Activated T-helper 1 cell treated with anti-CD3 and anti-CD28 coated beads, Interleukin-12 subunit alpha, Interleukin-12 subunit beta, Interleukin-2, Interleukin-4 antibody, amounts not matched to agents 30 ng/mL and 10 ng/mL and 1 ng/mL, durations not matched to agents 14 hours and 24 hours and 36 hours (primary cell): ENCODE measurements at regions not wholly inside any gene's neighbourhood (a gene's known extent, or its start where the extent isn't known, plus 50 kb on each side); places are given as distances from the start of the nearest gene placed in this dataset.

Source experiments
- DNase-seq: peaks from one replicate; pipeline ENCODE4 v3.0.0; 2021; ENCODE audit warnings: low spot score
- H3K27ac Mint-ChIP-seq: one replicate; pipeline ENCODE4 v1.8.0; 2021; ENCODE audit warnings: mild to moderate bottlenecking, mixed read lengths
- H3K27me3 Mint-ChIP-seq: one replicate; pipeline ENCODE4 v1.8.0; 2022; ENCODE audit warnings: mild to moderate bottlenecking, moderate library complexity, mixed read lengths; ENCODE audit not compliant: insufficient read depth
- H3K36me3 Mint-ChIP-seq: one replicate; pipeline ENCODE4 v1.8.0; 2021; ENCODE audit warnings: low read depth, mixed read lengths
- H3K4me1 Mint-ChIP-seq: one replicate; pipeline ENCODE4 v1.8.0; 2021; ENCODE audit warnings: low read depth, mixed read lengths
- H3K4me3 Mint-ChIP-seq: one replicate; pipeline ENCODE4 v1.8.0; 2021; ENCODE audit warnings: mild to moderate bottlenecking, moderate library complexity, mixed read lengths
- H3K9me3 Mint-ChIP-seq: one replicate; pipeline ENCODE4 v1.8.0; 2021; ENCODE audit warnings: mixed read lengths
- intact Hi-C: fragments of 100-400 bp; cut with micrococcal nuclease; formaldehyde crosslinking; loops from one replicate; pipeline ENCODE4 v1.15.1; 2024

DNA sequence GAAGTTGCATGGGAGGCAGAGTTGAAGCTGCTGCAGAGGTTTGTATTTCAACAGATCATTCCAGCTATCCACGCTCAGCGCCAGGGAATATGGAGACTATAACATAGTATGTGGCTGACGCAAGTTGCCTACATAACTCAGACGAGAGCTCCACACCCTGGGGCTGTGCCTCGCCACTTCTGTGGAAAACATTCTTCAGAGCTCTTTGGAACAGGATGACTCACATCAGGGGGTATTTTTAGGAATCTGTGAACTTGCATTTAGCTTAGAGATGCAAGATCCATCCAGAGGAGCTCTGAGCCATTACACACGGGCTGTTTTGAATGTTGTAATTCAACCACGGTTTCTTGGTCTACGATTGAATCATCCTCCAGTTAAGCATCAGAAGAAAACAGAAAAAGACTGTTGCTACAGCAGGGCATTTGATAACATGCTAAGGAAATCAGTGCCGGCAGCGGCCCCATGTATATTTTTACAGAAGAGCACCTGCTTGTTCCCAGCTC lies 481.5 kb upstream of the AKR1E2 start:
- H3K36me3 Mint-ChIP-seq = no peaks in the 10 kb centered on the region
- no peak overlapping the region for H3K4me3 Mint-ChIP-seq
- no peak for DNase-seq
- peaks cover 6% of the 10 kb centered on the region for H3K9me3 Mint-ChIP-seq
- H3K4me1 Mint-ChIP-seq = peaks cover 15% of the 10 kb centered on the region
- peak overlapping the region; percentile 6 for H3K27ac Mint-ChIP-seq
- intact Hi-C loops = loop anchor here (1.0 to 2.0 kb wide), 5 partner anchors 214 to 534 kb away; no protein-coding TSS in a partner anchor
- H3K27me3 Mint-ChIP-seq = peaks cover 4% of the 10 kb centered on the region

DNA sequence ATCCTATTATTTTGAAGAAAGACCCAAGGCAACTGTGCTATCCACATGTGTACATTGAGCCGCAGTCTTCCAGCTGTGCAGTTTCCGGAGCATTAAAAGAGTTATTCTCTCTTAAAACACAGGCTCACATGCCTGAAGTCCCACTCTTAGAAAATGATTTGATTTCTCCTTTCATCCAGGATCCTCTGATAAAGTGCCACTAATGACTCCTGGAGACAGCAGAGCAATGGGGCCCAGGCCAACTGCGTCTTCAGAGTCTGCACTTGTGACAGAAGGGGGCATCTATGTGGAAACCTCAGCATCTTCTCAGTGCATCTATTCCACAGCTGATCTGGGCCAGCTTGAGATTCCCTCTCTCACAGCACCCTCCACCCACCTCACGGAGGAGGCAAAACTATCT lies 482.1 kb upstream of the AKR1E2 start:
- Mint-ChIP-seq H3K4me3 (no peak overlapping the region), H3K27ac (no peak overlapping the region)

GRCh38 chr10:4343091-4343490 lies 482.9 kb upstream of the AKR1E2 start:
- intact Hi-C loops = no loop called here
- peaks cover 6% of the 10 kb centered on the region for H3K9me3 Mint-ChIP-seq
- peaks cover 4% of the 10 kb centered on the region for H3K27me3 Mint-ChIP-seq
- DNase-seq = no peak
- H3K4me3 Mint-ChIP-seq = no peak overlapping the region
- H3K4me1 Mint-ChIP-seq = peaks cover 15% of the 10 kb centered on the region
- H3K27ac Mint-ChIP-seq = no peak overlapping the region
- H3K36me3 Mint-ChIP-seq = no peaks in the 10 kb centered on the region

More for the DNA sequence above, 482.1 kb upstream of the AKR1E2 start:
- Mint-ChIP-seq H3K9me3 (peaks cover 6% of the 10 kb centered on the region), H3K36me3 (no peaks in the 10 kb centered on the region), H3K27me3 (peaks cover 4% of the 10 kb centered on the region), H3K4me1 (peaks cover 15% of the 10 kb centered on the region)
- intact Hi-C loops = loop anchor here (1.0 to 2.0 kb wide), 5 partner anchors 213 to 533 kb away; no protein-coding TSS in a partner anchor
- no peak for DNase-seq

DNA sequence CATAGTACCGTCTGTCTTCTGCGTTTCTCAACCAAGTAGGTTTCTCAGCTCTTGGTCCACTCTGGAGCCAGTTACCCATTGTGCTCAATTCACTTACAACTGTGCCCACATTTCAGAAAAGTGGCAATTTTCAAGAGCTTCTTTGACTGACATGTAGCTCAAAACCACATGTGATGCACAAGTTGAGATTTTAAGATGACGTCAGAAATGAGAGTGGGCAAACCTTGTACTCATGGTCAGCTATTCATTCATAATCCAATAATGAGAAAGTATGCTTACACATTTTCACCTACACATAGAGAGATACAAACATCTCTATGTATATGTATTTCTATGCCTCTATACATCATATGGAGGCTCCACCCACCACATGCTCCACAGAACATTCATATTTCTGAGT lies 487.2 kb upstream of the AKR1E2 start:
- Mint-ChIP-seq H3K36me3 (no peaks in the 10 kb centered on the region), H3K27me3 (peaks cover 2% of the 10 kb centered on the region), H3K9me3 (peaks cover 6% of the 10 kb centered on the region), H3K4me3 (no peak overlapping the region), H3K4me1 (no peaks in the 10 kb centered on the region), H3K27ac (no peak overlapping the region)
- DNase-seq = no peak
- intact Hi-C loops = no loop called here

DNA sequence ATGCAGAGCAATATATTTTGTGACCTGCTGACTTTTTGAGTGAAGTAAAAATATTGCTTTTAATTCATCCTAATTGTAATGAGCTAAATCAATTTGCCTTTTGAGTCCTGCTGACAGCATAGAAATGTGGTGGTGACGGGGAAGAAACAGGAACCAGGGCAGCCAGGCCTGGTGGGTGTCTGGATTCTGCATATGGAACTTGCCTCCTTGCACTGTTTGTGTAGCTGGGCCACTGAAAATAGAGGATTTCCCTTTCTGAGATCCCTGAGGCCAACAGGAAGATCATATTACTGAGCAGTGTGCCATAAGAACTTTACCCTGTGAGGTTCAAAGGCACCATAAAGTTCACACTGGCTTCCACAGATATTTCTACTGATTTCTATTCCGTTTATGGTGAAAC lies 488.4 kb upstream of the AKR1E2 start:
- Mint-ChIP-seq H3K4me3 (no peak overlapping the region), H3K27ac (no peak overlapping the region), H3K4me1 (no peaks in the 10 kb centered on the region), H3K9me3 (peaks cover 6% of the 10 kb centered on the region), H3K36me3 (no peaks in the 10 kb centered on the region), H3K27me3 (peaks cover 2% of the 10 kb centered on the region)
- intact Hi-C loops = no loop called here
- no peak for DNase-seq

GRCh38 chr10:4334871-4335270 lies 491.1 kb upstream of the AKR1E2 start:
- H3K4me3 Mint-ChIP-seq = no peak overlapping the region
- H3K4me1 Mint-ChIP-seq = no peaks in the 10 kb centered on the region
- peaks cover 2% of the 10 kb centered on the region for H3K27me3 Mint-ChIP-seq
- no peak for DNase-seq
- no peaks in the 10 kb centered on the region for H3K36me3 Mint-ChIP-seq
- H3K27ac Mint-ChIP-seq = no peak overlapping the region
- intact Hi-C loops = no loop called here
- H3K9me3 Mint-ChIP-seq = no peaks in the 10 kb centered on the region

DNA sequence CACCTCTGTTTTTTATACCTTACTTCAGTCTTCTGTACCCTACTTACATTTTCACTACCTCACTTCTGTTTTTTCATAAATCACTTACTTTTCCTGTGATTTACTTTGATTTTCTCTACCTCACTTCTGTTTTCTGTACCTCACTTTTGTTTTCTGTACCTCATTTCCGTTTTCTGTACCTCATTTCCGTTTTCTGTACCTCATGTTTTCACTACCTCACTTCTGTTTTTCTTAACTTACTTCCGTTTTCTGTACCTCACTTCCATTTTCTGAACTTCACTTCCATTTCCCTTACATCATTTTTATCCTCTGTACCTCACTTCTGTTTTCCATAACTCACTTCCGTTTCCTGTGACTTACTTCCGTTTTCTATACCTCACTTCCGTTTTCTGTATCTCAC lies 492.0 kb upstream of the AKR1E2 start:
- H3K36me3 Mint-ChIP-seq = no peaks in the 10 kb centered on the region
- intact Hi-C loops = no loop called here
- H3K27me3 Mint-ChIP-seq = peaks cover 2% of the 10 kb centered on the region
- H3K4me1 Mint-ChIP-seq = no peaks in the 10 kb centered on the region
- no peak overlapping the region for H3K27ac Mint-ChIP-seq
- no peaks in the 10 kb centered on the region for H3K9me3 Mint-ChIP-seq
- no peak overlapping the region for H3K4me3 Mint-ChIP-seq
- DNase-seq = no peak

DNA sequence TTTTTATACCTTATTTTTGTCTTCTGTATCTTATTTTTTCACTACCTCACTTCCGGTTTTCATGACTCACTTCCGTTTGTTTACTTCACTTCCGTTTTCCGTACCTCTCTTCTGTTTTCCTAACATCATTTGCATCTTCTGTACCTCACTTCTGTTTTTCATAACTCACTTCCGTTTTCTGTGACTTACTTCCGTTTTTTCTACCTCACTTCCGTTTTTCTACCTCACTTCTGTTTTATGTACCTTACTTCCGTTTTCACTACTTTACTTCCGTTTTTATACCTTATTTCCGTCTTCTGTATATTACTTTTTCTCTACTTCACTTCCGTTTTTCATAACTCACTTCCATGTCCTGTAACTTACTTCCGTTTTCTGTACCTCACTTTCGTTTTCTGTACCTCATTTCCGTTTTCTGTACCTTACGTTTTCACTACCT lies 492.5 kb upstream of the AKR1E2 start:
- H3K4me1 Mint-ChIP-seq = no peaks in the 10 kb centered on the region
- no peak overlapping the region for H3K27ac Mint-ChIP-seq
- no peak for DNase-seq
- no peaks in the 10 kb centered on the region for H3K9me3 Mint-ChIP-seq
- H3K36me3 Mint-ChIP-seq = no peaks in the 10 kb centered on the region
- peaks cover 2% of the 10 kb centered on the region for H3K27me3 Mint-ChIP-seq
- intact Hi-C loops = no loop called here
- no peak overlapping the region for H3K4me3 Mint-ChIP-seq

DNA sequence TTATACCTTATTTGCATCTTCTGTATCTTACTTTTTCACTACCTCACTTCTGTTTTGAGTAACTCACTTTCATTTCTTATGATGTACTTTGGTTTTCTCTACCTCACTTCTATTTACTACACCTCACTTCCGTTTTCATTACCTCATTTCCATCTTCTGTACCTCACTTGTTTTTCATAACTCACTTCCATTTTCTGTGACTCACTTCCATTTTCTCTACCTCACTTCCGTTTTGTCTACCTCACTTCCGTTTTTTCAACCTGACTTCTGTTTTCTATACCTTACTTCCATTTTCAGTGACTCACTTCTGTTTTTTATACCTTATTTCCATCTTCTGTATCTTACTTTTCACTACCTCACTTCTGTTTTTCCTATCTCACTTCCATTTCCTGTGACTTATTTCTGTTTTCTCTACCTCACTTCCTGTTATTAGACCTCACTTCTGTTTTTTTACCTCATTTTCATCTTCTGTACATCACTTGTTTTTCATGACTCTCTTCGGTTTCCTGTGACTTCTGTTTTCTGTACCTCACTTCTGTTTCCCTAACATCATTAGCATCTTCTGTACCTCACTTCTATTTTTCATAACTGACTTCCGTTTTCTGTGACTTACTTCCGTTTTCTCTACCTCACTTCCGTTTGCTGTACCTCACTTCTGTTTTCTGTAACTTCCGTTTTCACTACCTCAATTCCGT lies 493.1 kb upstream of the AKR1E2 start:
- intact Hi-C loops = no loop called here
- H3K27ac Mint-ChIP-seq = no peak overlapping the region

GRCh38 chr10:4331150-4331549 lies 494.9 kb upstream of the AKR1E2 start:
- Mint-ChIP-seq H3K4me3 (no peak overlapping the region), H3K36me3 (no peaks in the 10 kb centered on the region), H3K4me1 (no peaks in the 10 kb centered on the region), H3K27ac (no peak overlapping the region), H3K9me3 (no peaks in the 10 kb centered on the region), H3K27me3 (no peaks in the 10 kb centered on the region)
- intact Hi-C loops = no loop called here
- no peak for DNase-seq

More for the DNA sequence above, 493.1 kb upstream of the AKR1E2 start:
- H3K9me3 Mint-ChIP-seq = no peaks in the 10 kb centered on the region
- H3K4me3 Mint-ChIP-seq = no peak overlapping the region
- H3K27me3 Mint-ChIP-seq = peaks cover 2% of the 10 kb centered on the region
- no peaks in the 10 kb centered on the region for H3K4me1 Mint-ChIP-seq
- DNase-seq = no peak
- no peaks in the 10 kb centered on the region for H3K36me3 Mint-ChIP-seq

DNA sequence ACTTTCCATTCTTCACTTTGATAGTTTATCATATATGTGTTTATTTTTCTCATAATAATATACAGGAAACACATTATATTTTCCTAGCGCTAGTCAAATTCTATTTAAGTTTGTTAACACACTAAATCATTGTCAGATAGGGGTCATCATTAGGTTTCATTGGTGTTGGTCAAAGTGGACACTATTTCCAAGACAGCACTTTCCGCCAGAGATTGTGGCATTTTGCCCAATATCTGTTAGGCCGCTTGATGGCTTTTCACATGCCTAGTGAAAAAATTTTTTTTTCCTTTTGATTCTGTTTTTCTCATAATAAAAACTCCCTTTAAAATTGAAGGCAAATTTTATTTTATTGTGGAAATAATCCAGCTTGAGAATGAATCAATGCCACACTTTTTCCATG lies 495.4 kb upstream of the AKR1E2 start:
- H3K27ac Mint-ChIP-seq = no peak overlapping the region
- no peak overlapping the region for H3K4me3 Mint-ChIP-seq
- H3K27me3 Mint-ChIP-seq = no peaks in the 10 kb centered on the region
- no peaks in the 10 kb centered on the region for H3K36me3 Mint-ChIP-seq
- intact Hi-C loops = no loop called here
- H3K4me1 Mint-ChIP-seq = no peaks in the 10 kb centered on the region
- no peaks in the 10 kb centered on the region for H3K9me3 Mint-ChIP-seq
- no peak for DNase-seq

GRCh38 chr10:4329225-4329624 lies 496.8 kb upstream of the AKR1E2 start:
- Mint-ChIP-seq H3K9me3 (no peaks in the 10 kb centered on the region), H3K4me1 (no peaks in the 10 kb centered on the region), H3K36me3 (no peaks in the 10 kb centered on the region), H3K27ac (no peak overlapping the region), H3K4me3 (no peak overlapping the region), H3K27me3 (peaks cover under 1% of the 10 kb centered on the region)
- intact Hi-C loops = no loop called here
- DNase-seq = no peak

DNA sequence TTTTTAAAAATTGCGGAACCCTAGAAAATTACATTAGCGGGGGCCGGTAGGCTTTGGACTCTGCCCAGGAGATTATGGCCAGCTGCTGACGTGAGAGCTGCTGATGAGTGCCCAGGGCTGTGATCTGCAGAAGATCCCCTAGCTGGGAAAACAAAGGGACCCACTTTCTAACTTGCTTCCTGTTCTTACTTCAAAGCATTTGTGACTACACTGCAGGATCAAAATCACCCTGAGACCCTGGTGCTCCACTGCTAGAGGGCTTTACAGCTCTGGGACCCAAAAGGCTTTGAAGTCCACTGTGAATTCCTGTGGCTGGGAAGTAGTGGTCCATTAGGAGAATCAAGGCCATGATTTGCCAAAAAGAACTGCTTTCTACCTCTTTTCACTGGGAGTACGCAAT lies 499.4 kb upstream of the AKR1E2 start:
- Mint-ChIP-seq H3K27ac (no peak overlapping the region), H3K36me3 (peaks cover 2% of the 10 kb centered on the region), H3K4me1 (no peaks in the 10 kb centered on the region), H3K4me3 (no peak overlapping the region), H3K9me3 (no peaks in the 10 kb centered on the region), H3K27me3 (peaks cover 9% of the 10 kb centered on the region)
- DNase-seq = no peak
- intact Hi-C loops = no loop called here
